HL-60 (cell line): ENCODE measurements at regions not wholly inside any gene's neighbourhood (a gene's known extent, or its start where the extent isn't known, plus 50 kb on each side); places are given as distances from the start of the nearest gene placed in this dataset.

Experiments used
- TF ChIP-seq, protein P1 (sequence below): IDR thresholded peaks from one replicate; pipeline ENCODE4 v1.5.1; 2011; ENCODE audit warnings: low read length, control low read depth, inconsistent platforms; ENCODE audit not compliant: insufficient read depth
- TF ChIP-seq, protein P2 (sequence below): IDR thresholded peaks from 2 replicates; pipeline ENCODE4 v1.6.1; 2012; ENCODE audit warnings: low read depth; ENCODE audit not compliant: insufficient replicate concordance

DNA sequence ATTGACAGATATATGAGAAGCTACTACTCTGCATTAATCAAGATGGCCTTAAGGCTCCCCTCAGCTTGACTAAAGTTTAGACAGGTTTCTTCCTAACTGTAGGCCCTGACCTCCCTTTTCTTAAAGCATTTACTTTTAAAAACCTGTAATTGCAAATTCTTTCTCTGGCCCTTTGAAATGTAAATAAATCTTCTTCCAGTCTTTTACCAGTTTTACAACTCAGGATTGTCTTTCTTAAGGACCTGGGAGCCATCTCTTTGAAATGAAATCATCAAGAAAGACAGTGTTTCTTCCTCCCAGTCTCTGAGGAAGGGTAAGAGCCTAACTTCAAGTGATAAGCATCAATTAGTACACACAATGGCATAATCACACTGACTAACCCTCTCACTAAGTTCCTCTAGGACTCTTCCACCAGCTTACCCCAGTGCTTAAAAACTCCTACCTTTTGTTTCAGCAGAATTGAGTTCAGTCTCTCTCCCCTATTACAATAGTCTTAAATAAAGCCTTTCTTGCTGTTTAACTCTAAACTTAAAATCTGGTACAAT, 58.7 kb upstream of the CDH20 start:
- TF ChIP-seq, protein P1, sequence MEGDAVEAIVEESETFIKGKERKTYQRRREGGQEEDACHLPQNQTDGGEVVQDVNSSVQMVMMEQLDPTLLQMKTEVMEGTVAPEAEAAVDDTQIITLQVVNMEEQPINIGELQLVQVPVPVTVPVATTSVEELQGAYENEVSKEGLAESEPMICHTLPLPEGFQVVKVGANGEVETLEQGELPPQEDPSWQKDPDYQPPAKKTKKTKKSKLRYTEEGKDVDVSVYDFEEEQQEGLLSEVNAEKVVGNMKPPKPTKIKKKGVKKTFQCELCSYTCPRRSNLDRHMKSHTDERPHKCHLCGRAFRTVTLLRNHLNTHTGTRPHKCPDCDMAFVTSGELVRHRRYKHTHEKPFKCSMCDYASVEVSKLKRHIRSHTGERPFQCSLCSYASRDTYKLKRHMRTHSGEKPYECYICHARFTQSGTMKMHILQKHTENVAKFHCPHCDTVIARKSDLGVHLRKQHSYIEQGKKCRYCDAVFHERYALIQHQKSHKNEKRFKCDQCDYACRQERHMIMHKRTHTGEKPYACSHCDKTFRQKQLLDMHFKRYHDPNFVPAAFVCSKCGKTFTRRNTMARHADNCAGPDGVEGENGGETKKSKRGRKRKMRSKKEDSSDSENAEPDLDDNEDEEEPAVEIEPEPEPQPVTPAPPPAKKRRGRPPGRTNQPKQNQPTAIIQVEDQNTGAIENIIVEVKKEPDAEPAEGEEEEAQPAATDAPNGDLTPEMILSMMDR = no peak
- TF ChIP-seq, protein P2, sequence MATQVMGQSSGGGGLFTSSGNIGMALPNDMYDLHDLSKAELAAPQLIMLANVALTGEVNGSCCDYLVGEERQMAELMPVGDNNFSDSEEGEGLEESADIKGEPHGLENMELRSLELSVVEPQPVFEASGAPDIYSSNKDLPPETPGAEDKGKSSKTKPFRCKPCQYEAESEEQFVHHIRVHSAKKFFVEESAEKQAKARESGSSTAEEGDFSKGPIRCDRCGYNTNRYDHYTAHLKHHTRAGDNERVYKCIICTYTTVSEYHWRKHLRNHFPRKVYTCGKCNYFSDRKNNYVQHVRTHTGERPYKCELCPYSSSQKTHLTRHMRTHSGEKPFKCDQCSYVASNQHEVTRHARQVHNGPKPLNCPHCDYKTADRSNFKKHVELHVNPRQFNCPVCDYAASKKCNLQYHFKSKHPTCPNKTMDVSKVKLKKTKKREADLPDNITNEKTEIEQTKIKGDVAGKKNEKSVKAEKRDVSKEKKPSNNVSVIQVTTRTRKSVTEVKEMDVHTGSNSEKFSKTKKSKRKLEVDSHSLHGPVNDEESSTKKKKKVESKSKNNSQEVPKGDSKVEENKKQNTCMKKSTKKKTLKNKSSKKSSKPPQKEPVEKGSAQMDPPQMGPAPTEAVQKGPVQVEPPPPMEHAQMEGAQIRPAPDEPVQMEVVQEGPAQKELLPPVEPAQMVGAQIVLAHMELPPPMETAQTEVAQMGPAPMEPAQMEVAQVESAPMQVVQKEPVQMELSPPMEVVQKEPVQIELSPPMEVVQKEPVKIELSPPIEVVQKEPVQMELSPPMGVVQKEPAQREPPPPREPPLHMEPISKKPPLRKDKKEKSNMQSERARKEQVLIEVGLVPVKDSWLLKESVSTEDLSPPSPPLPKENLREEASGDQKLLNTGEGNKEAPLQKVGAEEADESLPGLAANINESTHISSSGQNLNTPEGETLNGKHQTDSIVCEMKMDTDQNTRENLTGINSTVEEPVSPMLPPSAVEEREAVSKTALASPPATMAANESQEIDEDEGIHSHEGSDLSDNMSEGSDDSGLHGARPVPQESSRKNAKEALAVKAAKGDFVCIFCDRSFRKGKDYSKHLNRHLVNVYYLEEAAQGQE = no peak
